PC-3 (cell line): ENCODE measurements at regions not wholly inside any gene's neighbourhood (a gene's known extent, or its start where the extent isn't known, plus 50 kb on each side); places are given as distances from the start of the nearest gene placed in this dataset.

Experiments
- EZH2 ChIP-seq: fragments of 300-600 bp; sonication (generic); IDR thresholded peaks from one replicate; pipeline ENCODE4 v1.6.1; 2017; ENCODE audit warnings: antibody characterized with exemption, mild to moderate bottlenecking, low read length; ENCODE audit not compliant: unreplicated experiment
- EZH2phosphoT487 ChIP-seq: fragments of 300-600 bp; sonication (generic); IDR thresholded peaks from 2 replicates; pipeline ENCODE4 v1.6.1; 2018; ENCODE audit warnings: mild to moderate bottlenecking, antibody characterized with exemption, low read length, borderline replicate concordance
- TF ChIP-seq, protein P1 (sequence below): fragments of 300-600 bp; sonication (generic); conservative IDR thresholded peaks from 2 replicates; pipeline ENCODE4 v1.5.1; 2017; ENCODE audit warnings: antibody characterized with exemption, low read depth, mild to moderate bottlenecking, low read length

DNA sequence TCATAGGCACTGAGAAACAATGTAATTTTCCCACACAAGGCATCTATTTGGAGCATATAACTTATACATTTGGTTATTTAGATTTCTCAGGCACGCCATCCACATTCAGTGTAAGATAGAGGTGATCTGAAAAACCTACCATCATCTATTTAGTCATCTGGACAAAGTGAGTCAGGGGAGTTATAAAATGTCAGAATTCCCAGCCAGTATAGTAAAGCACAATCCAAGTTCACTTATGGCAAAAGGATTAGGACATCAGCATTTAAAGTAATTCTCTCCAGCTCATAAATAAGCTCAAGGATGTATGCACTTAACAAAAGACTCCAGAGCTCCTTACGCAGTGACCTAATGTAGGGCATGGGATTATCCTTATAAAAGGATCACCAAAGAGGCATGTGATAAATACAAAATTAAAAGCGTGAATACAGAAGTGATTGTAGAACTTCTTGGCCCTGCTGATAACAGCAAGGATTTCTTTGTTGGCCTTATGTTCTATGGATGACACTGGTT is 65.3 kb upstream of the DCLK2 start:
- TF ChIP-seq, protein P1, sequence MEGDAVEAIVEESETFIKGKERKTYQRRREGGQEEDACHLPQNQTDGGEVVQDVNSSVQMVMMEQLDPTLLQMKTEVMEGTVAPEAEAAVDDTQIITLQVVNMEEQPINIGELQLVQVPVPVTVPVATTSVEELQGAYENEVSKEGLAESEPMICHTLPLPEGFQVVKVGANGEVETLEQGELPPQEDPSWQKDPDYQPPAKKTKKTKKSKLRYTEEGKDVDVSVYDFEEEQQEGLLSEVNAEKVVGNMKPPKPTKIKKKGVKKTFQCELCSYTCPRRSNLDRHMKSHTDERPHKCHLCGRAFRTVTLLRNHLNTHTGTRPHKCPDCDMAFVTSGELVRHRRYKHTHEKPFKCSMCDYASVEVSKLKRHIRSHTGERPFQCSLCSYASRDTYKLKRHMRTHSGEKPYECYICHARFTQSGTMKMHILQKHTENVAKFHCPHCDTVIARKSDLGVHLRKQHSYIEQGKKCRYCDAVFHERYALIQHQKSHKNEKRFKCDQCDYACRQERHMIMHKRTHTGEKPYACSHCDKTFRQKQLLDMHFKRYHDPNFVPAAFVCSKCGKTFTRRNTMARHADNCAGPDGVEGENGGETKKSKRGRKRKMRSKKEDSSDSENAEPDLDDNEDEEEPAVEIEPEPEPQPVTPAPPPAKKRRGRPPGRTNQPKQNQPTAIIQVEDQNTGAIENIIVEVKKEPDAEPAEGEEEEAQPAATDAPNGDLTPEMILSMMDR, result no peak
- TF ChIP-seq EZH2, result no peak
- TF ChIP-seq EZH2phosphoT487, result no peak
